GM12891 (cell line): ENCODE measurements at regions not wholly inside any gene's neighbourhood (a gene's known extent, or its start where the extent isn't known, plus 50 kb on each side); places are given as distances from the start of the nearest gene placed in this dataset.

ENCODE experiments used
- DNase-seq: peaks from one replicate; pipeline ENCODE4 v3.0.0; 2011; ENCODE audit warnings: low spot score; ENCODE audit not compliant: insufficient read length
- FAIRE-seq: peaks from 2 replicates; lab custom pipeline; 2011; peaks lifted over from hg19 to GRCh38; lab: Jason Lieb, UNC
- PAX5 ChIP-seq: IDR thresholded peaks from 2 replicates; pipeline ENCODE4 v1.6.1; 2011; ENCODE audit warnings: low read length, moderate library complexity, mild to moderate bottlenecking; ENCODE audit not compliant: insufficient read depth, severe bottlenecking
- POLR2A ChIP-seq: IDR thresholded peaks from 2 replicates; pipeline ENCODE4 v1.6.1; 2011; ENCODE audit warnings: low read depth, low read length, control low read depth
- POLR2AphosphoS5 ChIP-seq: IDR thresholded peaks from 2 replicates; pipeline ENCODE4 v1.6.1; 2011; ENCODE audit warnings: low read depth, low read length, control low read depth
- POU2F2 ChIP-seq: IDR thresholded peaks from 2 replicates; pipeline ENCODE4 v1.6.1; 2011; ENCODE audit warnings: low read depth, mild to moderate bottlenecking, control low read depth, low read length, moderate library complexity
- SPI1 ChIP-seq: IDR thresholded peaks from 2 replicates; pipeline ENCODE4 v1.6.1; 2011; ENCODE audit warnings: low read depth, low read length, control low read depth
- TAF1 ChIP-seq: IDR thresholded peaks from 2 replicates; pipeline ENCODE4 v1.6.1; 2011; ENCODE audit warnings: low read depth, low read length, control low read depth

- FAIRE-seq (no peak), DNase-seq (no peak)
- TF ChIP-seq POU2F2 (no peak), POLR2AphosphoS5 (no peak), POLR2A (no peak), TAF1 (no peak), PAX5 (no peak)
Measured at GRCh38 chr11:70915158-70915985, 337.0 kb downstream of the SHANK2 start.

- FAIRE-seq = no peak
Measured at GRCh38 chr11:70916351-70916750, 336.0 kb downstream of the SHANK2 start.

GRCh38 chr11:70918242-70918641 lies 334.1 kb downstream of the SHANK2 start:
- TF ChIP-seq POLR2AphosphoS5 (no peak), POU2F2 (no peak), PAX5 (no peak), SPI1 (no peak), TAF1 (no peak), POLR2A (no peak)
- DNase-seq (no peak), FAIRE-seq (no peak)

More at GRCh38 chr11:70916351-70916750, 336.0 kb downstream of the SHANK2 start:
- DNase-seq = no peak
- TF ChIP-seq TAF1 (no peak), PAX5 (no peak), POLR2AphosphoS5 (no peak), SPI1 (no peak), POU2F2 (no peak), POLR2A (no peak)

GRCh38 chr11:70921804-70922203 lies 330.6 kb downstream of the SHANK2 start:
- no peak for TF ChIP-seq SPI1
- TF ChIP-seq PAX5 = no peak
- no peak for TF ChIP-seq POLR2AphosphoS5
- no peak for TF ChIP-seq POU2F2
- no peak for TF ChIP-seq POLR2A
- TF ChIP-seq TAF1 = no peak
- FAIRE-seq (no peak), DNase-seq (no peak)

GRCh38 chr11:70924108-70924507 lies 328.3 kb downstream of the SHANK2 start:
- DNase-seq (no peak), FAIRE-seq (no peak)
- TF ChIP-seq POLR2AphosphoS5 (no peak), POLR2A (no peak), PAX5 (no peak)

- TF ChIP-seq PAX5 = no peak
- no peak for DNase-seq
- FAIRE-seq = no peak
Measured at GRCh38 chr11:70925238-70925637, 327.1 kb downstream of the SHANK2 start.

GRCh38 chr11:70926543-70927201 lies 325.7 kb downstream of the SHANK2 start:
- DNase-seq (no peak), FAIRE-seq (no peak)
- TF ChIP-seq POLR2A = no peak

GRCh38 chr11:70928854-70929598 lies 323.4 kb downstream of the SHANK2 start:
- no peak for DNase-seq

GRCh38 chr11:70930215-70930614 lies 322.2 kb downstream of the SHANK2 start:
- no peak for FAIRE-seq
- no peak for DNase-seq
- TF ChIP-seq PAX5 = no peak
- no peak for TF ChIP-seq POU2F2
- TF ChIP-seq SPI1 = no peak
- no peak for TF ChIP-seq POLR2A
- no peak for TF ChIP-seq POLR2AphosphoS5
- TF ChIP-seq TAF1 = no peak

More at GRCh38 chr11:70928854-70929598, 323.4 kb downstream of the SHANK2 start:
- FAIRE-seq = no peak
- TF ChIP-seq TAF1 = no peak
- no peak for TF ChIP-seq POLR2AphosphoS5
- TF ChIP-seq PAX5 = no peak
- TF ChIP-seq POU2F2 = no peak
- TF ChIP-seq SPI1 = no peak
- no peak for TF ChIP-seq POLR2A

- FAIRE-seq = no peak
- no peak for DNase-seq
- TF ChIP-seq POLR2A (no peak), POLR2AphosphoS5 (no peak), POU2F2 (no peak), PAX5 (no peak)
Measured at GRCh38 chr11:70931430-70931829, 320.9 kb downstream of the SHANK2 start.
